HepG2 (cell line): ENCODE measurements at regions not wholly inside any gene's neighbourhood (a gene's known extent, or its start where the extent isn't known, plus 50 kb on each side); places are given as distances from the start of the nearest gene placed in this dataset.

Experiments
- BRD4 ChIP-seq: sonication (generic); formaldehyde crosslinking; IDR thresholded peaks from 2 replicates; pipeline ENCODE4 v1.4.0; 2020; ENCODE audit warnings: missing genetic modification reagents
- CENPT ChIP-seq: sonication (generic); formaldehyde crosslinking; IDR thresholded peaks from 2 replicates; pipeline ENCODE4 v1.8.0; 2022; ENCODE audit warnings: low read depth, mild to moderate bottlenecking, moderate library complexity, missing genetic modification reagents
- FOXP1 ChIP-seq, 2 experiments: fragments of 450-650 bp in 1 of 2; IDR thresholded peaks; 2 replicates each; pipeline ENCODE4 v1.6.1; 2017 to 2018; ENCODE audit warnings: antibody characterized with exemption in 1 of 2
- IKZF4 ChIP-seq: sonication (generic); formaldehyde crosslinking; IDR thresholded peaks from 2 replicates; pipeline ENCODE4 v1.5.1; 2020; ENCODE audit warnings: borderline replicate concordance, mild to moderate bottlenecking, low read depth, missing genetic modification reagents; ENCODE audit errors: not compliant biosample characterization
- MED13 ChIP-seq: sonication (generic); formaldehyde crosslinking; IDR thresholded peaks from 2 replicates; pipeline ENCODE4 v1.5.0; 2020; ENCODE audit warnings: missing genetic modification reagents
- NFE2L1 ChIP-seq: sonication (generic); formaldehyde crosslinking; IDR thresholded peaks from 2 replicates; pipeline ENCODE4 v1.4.0; 2020; ENCODE audit warnings: missing genetic modification reagents, mild to moderate bottlenecking, borderline replicate concordance
- THAP8 ChIP-seq: sonication (generic); formaldehyde crosslinking; IDR thresholded peaks from 2 replicates; pipeline ENCODE4 v1.5.1; 2020; ENCODE audit warnings: missing genetic modification reagents, mild to moderate bottlenecking, borderline replicate concordance
- ZBTB7B ChIP-seq: sonication (generic); formaldehyde crosslinking; IDR thresholded peaks from 2 replicates; pipeline ENCODE4 v1.4.0; 2020; ENCODE audit warnings: missing genetic modification reagents
- ZNF260 ChIP-seq: sonication (generic); formaldehyde crosslinking; IDR thresholded peaks from 2 replicates; pipeline ENCODE4 v1.4.0; 2020; ENCODE audit warnings: missing genetic modification reagents, low read depth, mild to moderate bottlenecking, borderline replicate concordance
- ZNF570 ChIP-seq: sonication (generic); formaldehyde crosslinking; IDR thresholded peaks from 2 replicates; pipeline ENCODE4 v1.4.0; 2020; ENCODE audit warnings: mild to moderate bottlenecking, missing genetic modification reagents, borderline replicate concordance
- TF ChIP-seq, protein P1 (sequence below), 2 experiments: IDR thresholded peaks; 2 replicates each; pipeline ENCODE4 v1.6.1; 2011 to 2012; ENCODE audit warnings: low read length in 2 of 2, borderline replicate concordance in 1 of 2, low read depth in 1 of 2, mild to moderate bottlenecking in 1 of 2, moderate library complexity in 1 of 2
- TF ChIP-seq, protein P2 (sequence below): sonication (generic); formaldehyde crosslinking; IDR thresholded peaks from 2 replicates; pipeline ENCODE4 v1.9.0; 2022; ENCODE audit warnings: low read depth, missing genetic modification reagents
- TF ChIP-seq, protein P3 (sequence below): sonication (generic); formaldehyde crosslinking; IDR thresholded peaks from 2 replicates; pipeline ENCODE4 v1.4.0; 2020; ENCODE audit warnings: missing genetic modification reagents

- TF ChIP-seq NFE2L1 (CRISPR knock-in tag) (no peak), FOXP1 (IDR thresholded peaks at IDR 0.05) (no peak), FOXP1 (CRISPR knock-in tag; IDR thresholded peaks at IDR 0.05) (no peak), BRD4 (CRISPR knock-in tag) (no peak), ZBTB7B (no peak), MED13 (CRISPR knock-in tag) (no peak), CENPT (CRISPR knock-in tag) (no peak), THAP8 (no peak), ZNF570 (CRISPR knock-in tag) (no peak), ZNF260 (CRISPR knock-in tag) (no peak), IKZF4 (no peak)
- TF ChIP-seq, protein P1, sequence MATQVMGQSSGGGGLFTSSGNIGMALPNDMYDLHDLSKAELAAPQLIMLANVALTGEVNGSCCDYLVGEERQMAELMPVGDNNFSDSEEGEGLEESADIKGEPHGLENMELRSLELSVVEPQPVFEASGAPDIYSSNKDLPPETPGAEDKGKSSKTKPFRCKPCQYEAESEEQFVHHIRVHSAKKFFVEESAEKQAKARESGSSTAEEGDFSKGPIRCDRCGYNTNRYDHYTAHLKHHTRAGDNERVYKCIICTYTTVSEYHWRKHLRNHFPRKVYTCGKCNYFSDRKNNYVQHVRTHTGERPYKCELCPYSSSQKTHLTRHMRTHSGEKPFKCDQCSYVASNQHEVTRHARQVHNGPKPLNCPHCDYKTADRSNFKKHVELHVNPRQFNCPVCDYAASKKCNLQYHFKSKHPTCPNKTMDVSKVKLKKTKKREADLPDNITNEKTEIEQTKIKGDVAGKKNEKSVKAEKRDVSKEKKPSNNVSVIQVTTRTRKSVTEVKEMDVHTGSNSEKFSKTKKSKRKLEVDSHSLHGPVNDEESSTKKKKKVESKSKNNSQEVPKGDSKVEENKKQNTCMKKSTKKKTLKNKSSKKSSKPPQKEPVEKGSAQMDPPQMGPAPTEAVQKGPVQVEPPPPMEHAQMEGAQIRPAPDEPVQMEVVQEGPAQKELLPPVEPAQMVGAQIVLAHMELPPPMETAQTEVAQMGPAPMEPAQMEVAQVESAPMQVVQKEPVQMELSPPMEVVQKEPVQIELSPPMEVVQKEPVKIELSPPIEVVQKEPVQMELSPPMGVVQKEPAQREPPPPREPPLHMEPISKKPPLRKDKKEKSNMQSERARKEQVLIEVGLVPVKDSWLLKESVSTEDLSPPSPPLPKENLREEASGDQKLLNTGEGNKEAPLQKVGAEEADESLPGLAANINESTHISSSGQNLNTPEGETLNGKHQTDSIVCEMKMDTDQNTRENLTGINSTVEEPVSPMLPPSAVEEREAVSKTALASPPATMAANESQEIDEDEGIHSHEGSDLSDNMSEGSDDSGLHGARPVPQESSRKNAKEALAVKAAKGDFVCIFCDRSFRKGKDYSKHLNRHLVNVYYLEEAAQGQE (IDR thresholded peaks at IDR 0.05; ENCODE audit: borderline replicate concordance in 1 of 2, low read depth in 1 of 2, low read length in 2 of 2) = no peak
- TF ChIP-seq, protein P2, sequence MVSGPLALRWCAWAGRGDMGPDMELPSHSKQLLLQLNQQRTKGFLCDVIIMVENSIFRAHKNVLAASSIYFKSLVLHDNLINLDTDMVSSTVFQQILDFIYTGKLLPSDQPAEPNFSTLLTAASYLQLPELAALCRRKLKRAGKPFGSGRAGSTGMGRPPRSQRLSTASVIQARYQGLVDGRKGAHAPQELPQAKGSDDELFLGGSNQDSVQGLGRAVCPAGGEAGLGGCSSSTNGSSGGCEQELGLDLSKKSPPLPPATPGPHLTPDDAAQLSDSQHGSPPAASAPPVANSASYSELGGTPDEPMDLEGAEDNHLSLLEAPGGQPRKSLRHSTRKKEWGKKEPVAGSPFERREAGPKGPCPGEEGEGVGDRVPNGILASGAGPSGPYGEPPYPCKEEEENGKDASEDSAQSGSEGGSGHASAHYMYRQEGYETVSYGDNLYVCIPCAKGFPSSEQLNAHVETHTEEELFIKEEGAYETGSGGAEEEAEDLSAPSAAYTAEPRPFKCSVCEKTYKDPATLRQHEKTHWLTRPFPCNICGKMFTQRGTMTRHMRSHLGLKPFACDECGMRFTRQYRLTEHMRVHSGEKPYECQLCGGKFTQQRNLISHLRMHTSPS = no peak
- TF ChIP-seq, protein P3, sequence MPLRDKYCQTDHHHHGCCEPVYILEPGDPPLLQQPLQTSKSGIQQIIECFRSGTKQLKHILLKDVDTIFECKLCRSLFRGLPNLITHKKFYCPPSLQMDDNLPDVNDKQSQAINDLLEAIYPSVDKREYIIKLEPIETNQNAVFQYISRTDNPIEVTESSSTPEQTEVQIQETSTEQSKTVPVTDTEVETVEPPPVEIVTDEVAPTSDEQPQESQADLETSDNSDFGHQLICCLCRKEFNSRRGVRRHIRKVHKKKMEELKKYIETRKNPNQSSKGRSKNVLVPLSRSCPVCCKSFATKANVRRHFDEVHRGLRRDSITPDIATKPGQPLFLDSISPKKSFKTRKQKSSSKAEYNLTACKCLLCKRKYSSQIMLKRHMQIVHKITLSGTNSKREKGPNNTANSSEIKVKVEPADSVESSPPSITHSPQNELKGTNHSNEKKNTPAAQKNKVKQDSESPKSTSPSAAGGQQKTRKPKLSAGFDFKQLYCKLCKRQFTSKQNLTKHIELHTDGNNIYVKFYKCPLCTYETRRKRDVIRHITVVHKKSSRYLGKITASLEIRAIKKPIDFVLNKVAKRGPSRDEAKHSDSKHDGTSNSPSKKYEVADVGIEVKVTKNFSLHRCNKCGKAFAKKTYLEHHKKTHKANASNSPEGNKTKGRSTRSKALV (CRISPR knock-in tag) = no peak
These were observed 1851.3 kb upstream of the PCDH7 start (continued) for GRCh38 chr4:28868841-28869240.
